Stimulated activated naive CD8-positive, alpha-beta T cell treated with anti-CD3 and anti-CD28 coated beads, Interleukin-15, amount 100 ng/mL, for 72 hours (primary cell): ENCODE measurements at regions not wholly inside any gene's neighbourhood (a gene's known extent, or its start where the extent isn't known, plus 50 kb on each side); places are given as distances from the start of the nearest gene placed in this dataset.
"Not testable (repeated sequence)": the region's sequence is repeated elsewhere in the genome, so short reads cannot be mapped to it uniquely, and the experiment has no call there.

Experiments used
- ATAC-seq: fragments of 150-1000 bp; cut with Tn5 transposase; 2 replicates; pipeline ENCODE4 v1.10.0; 2021; ENCODE audit warnings: mild to moderate bottlenecking, moderate library complexity
- DNase-seq, 2 donors: peaks; one replicate each; pipeline ENCODE4 v3.0.0; 2021 to 2022
- H3K27ac Mint-ChIP-seq, 2 donors: one replicate each; pipeline ENCODE4 v1.8.0; 2022; ENCODE audit warnings: mild to moderate bottlenecking in 2 of 2, mixed read lengths in 2 of 2, moderate library complexity in 2 of 2
- H3K27me3 Mint-ChIP-seq: one replicate; pipeline ENCODE4 v1.8.0; 2022; ENCODE audit warnings: mixed read lengths
- H3K4me1 Mint-ChIP-seq: one replicate; pipeline ENCODE4 v1.8.0; 2022; ENCODE audit warnings: mild to moderate bottlenecking, mixed read lengths
- H3K4me3 Mint-ChIP-seq, 2 donors: one replicate each; pipeline ENCODE4 v1.8.0; 2022; ENCODE audit warnings: mild to moderate bottlenecking in 2 of 2, mixed read lengths in 2 of 2, moderate library complexity in 1 of 2
- H3K9me3 Mint-ChIP-seq, 2 donors: one replicate each; pipeline ENCODE4 v1.8.0; 2022; ENCODE audit warnings: mixed read lengths in 2 of 2

GRCh38 chrX:125210146-125210545 is 109.5 kb upstream of the TEX13C start:
- Mint-ChIP-seq H3K27ac (no peak overlapping the region), H3K9me3 (no peaks in the 10 kb centered on the region), H3K4me1 (peaks cover 9% of the 10 kb centered on the region), H3K4me3 (no peak overlapping the region), H3K27me3 (peaks cover 13% of the 10 kb centered on the region)
- ATAC-seq: no peak
- DNase-seq: no peak

GRCh38 chrX:125219852-125220251 is 99.8 kb upstream of the TEX13C start:
- H3K27ac Mint-ChIP-seq: no peak overlapping the region
- H3K4me3 Mint-ChIP-seq: no peak overlapping the region
- no peaks in the 10 kb centered on the region for H3K27me3 Mint-ChIP-seq
- ATAC-seq (no peak), DNase-seq (no peak)
- no peaks in the 10 kb centered on the region for H3K9me3 Mint-ChIP-seq
- no peaks in the 10 kb centered on the region for H3K4me1 Mint-ChIP-seq

GRCh38 chrX:125236955-125237354 is 82.7 kb upstream of the TEX13C start:
- ATAC-seq: no peak
- Mint-ChIP-seq H3K27me3 (no peaks in the 10 kb centered on the region), H3K4me3 (no peak overlapping the region), H3K27ac (no peak overlapping the region), H3K9me3 (no peaks in the 10 kb centered on the region), H3K4me1 (no peaks in the 10 kb centered on the region)
- DNase-seq: no peak

GRCh38 chrX:125248931-125249330 is 70.7 kb upstream of the TEX13C start:
- Mint-ChIP-seq H3K27me3 (no peaks in the 10 kb centered on the region), H3K27ac (no peak overlapping the region), H3K4me3 (no peak overlapping the region), H3K4me1 (no peaks in the 10 kb centered on the region), H3K9me3 (no peaks in the 10 kb centered on the region)
- ATAC-seq (no peak), DNase-seq (no peak)

GRCh38 chrX:125255759-125256158 is 63.9 kb upstream of the TEX13C start:
- H3K4me3 Mint-ChIP-seq, H3K4me1 Mint-ChIP-seq, H3K9me3 Mint-ChIP-seq, H3K27ac Mint-ChIP-seq, DNase-seq, H3K27me3 Mint-ChIP-seq, ATAC-seq: not testable (repeated sequence)

GRCh38 chrX:125262836-125263235 is 56.8 kb upstream of the TEX13C start:
- H3K4me1 Mint-ChIP-seq: no peaks in the 10 kb centered on the region
- no peak overlapping the region for H3K4me3 Mint-ChIP-seq
- ATAC-seq (no peak), DNase-seq (no peak)
- peaks cover 7 to 16% of the 10 kb centered on the region in 2 donors for H3K9me3 Mint-ChIP-seq
- no peak overlapping the region for H3K27ac Mint-ChIP-seq
- no peaks in the 10 kb centered on the region for H3K27me3 Mint-ChIP-seq

- Mint-ChIP-seq H3K27me3 (no peaks in the 10 kb centered on the region), H3K4me1 (no peaks in the 10 kb centered on the region), H3K9me3 (peaks cover 7 to 16% of the 10 kb centered on the region in 2 donors), H3K27ac (no peak overlapping the region), H3K4me3 (no peak overlapping the region)
- ATAC-seq: no peak
- DNase-seq: no peak
These were observed 53.5 kb upstream of the TEX13C start for GRCh38 chrX:125266153-125266660.
